ENCODE measurements at regions not wholly inside any gene's neighbourhood (a gene's known extent, or its start where the extent isn't known, plus 50 kb on each side); places are given as distances from the start of the nearest gene placed in this dataset.

DNA sequence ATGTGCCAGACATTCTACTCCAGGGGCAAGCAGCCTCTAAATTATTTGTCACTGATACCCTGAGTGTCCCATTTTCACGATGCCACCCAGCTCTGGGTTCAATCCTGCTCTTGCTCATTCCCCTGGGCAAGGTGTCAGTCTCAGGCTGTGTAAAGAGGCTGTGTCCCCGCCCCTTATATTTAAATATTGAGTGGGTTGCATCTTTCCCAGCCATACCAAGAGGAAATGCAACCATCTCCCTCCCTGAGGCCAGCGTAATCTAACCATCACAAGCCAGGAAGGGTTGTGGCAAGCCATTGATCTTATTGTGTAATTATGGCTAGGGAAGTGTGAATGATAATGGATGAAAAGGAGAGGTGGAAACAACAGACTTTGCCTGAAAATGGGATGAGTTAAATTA, 54.7 kb upstream of the CLDN14 start:
- H3K4me2 ChIP-seq (ENCODE audit: low read length) = no peak overlapping the region
- H3K9ac ChIP-seq (ENCODE audit: low read length) = no peak overlapping the region
- no peaks in the 10 kb centered on the region for H3K9me2 ChIP-seq (ENCODE audit: insufficient read depth)
- no peaks in the 10 kb centered on the region for H3K36me3 ChIP-seq (ENCODE audit: control insufficient read depth in 1 of 2, insufficient read depth in 2 of 2, low read length in 2 of 2)
- intact Hi-C loops (cut with micrococcal nuclease) = no loop called here
- H3K27ac ChIP-seq (ENCODE audit: low read depth, low read length) = no peak overlapping the region
- H2AFZ ChIP-seq (ENCODE audit: low read depth, low read length, poor library complexity, severe bottlenecking) = no peak overlapping the region
- H3K27me3 ChIP-seq (ENCODE audit: insufficient read depth, low read length) = no peaks in the 10 kb centered on the region
- DNase-seq (ENCODE audit: low read depth, low spot score) (no peak), ATAC-seq (no peak)
- H3K9me3 ChIP-seq (ENCODE audit: control insufficient read depth in 1 of 2, insufficient read depth in 1 of 2, low read depth in 1 of 2, low read length in 2 of 2) = no peaks in the 10 kb centered on the region
- no peaks in the 10 kb centered on the region for H3K4me1 ChIP-seq (ENCODE audit: control insufficient read depth in 1 of 2, insufficient read depth in 2 of 2, low read length in 2 of 2)
- CTCF ChIA-PET = no interaction called here
- no peaks in the 10 kb centered on the region for H3K79me2 ChIP-seq (ENCODE audit: insufficient read depth, low read length)
- H3K4me3 ChIP-seq (replicated peaks in 1 of 2; ENCODE audit: low read depth in 1 of 2, low read length in 2 of 2) = no peak overlapping the region
- no peaks in the 10 kb centered on the region for H4K20me1 ChIP-seq (ENCODE audit: insufficient read depth)
- RAD21 ChIA-PET (ENCODE audit: low non-redundant PET in 1 of 2, low total read pairs in 2 of 2, uncharacterized antibody in 2 of 2, unreplicated experiment in 2 of 2) = interaction anchor here in 1 of 2 experiments (0.5 kb wide), 1 partner anchor 418 kb away, joined by 3 read pairs; no protein-coding TSS in a partner anchor
- TF ChIP-seq TCF7L2 (IDR thresholded peaks at IDR 0.05; ENCODE audit: borderline replicate concordance, extremely low read depth, insufficient read depth, insufficient read length) = no peak
- TF ChIP-seq CEBPB (IDR thresholded peaks at IDR 0.05; ENCODE audit: low read depth) = no peak
- no peak for TF ChIP-seq ZNF274 (IDR thresholded peaks at IDR 0.05; ENCODE audit: low read depth, low read length)
- no peak for TF ChIP-seq ELF1 (IDR thresholded peaks at IDR 0.05; ENCODE audit: borderline replicate concordance, low read depth)
- TF ChIP-seq JUND (IDR thresholded peaks at IDR 0.05) = no peak
- POLR2A ChIA-PET = no interaction called here
- no TSS peak for BruUV-seq (replicated peaks)

DNA sequence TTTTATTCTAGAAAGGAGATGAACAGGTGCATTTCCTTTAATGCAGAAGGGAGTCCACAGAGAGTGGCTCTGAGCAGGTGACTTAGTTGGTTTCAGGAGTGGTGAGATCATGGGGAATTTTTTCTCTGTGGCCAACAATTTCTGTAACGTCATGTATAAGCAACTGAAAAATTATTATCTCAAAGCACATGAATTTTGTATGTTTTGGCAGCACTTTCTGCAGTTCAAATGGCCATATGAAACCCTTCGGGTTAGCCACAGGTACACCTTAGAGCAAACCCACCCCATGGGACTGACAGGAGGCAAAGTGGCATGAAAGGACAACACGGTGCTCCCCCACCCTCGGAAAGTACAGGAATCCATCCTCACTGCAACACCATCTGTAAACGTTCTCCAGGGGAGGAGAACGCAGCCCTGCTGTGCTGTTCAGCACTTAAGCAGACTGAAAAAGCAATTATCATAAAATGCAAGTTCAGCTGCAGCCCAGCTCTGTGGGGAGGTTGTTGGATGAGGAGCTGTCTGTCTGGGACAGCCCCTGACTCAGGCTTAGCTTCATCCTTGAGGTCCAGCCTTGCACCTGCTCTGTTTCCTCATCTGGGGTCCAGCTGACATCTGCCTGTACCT, 55.8 kb upstream of the CLDN14 start:
- H2AFZ ChIP-seq (ENCODE audit: low read depth, low read length, poor library complexity, severe bottlenecking) = no peak overlapping the region
- H3K36me3 ChIP-seq (ENCODE audit: control insufficient read depth in 1 of 2, insufficient read depth in 2 of 2, low read length in 2 of 2) = no peaks in the 10 kb centered on the region
- ChIA-PET CTCF (no interaction called here), POLR2A (no interaction called here), RAD21 (ENCODE audit: low non-redundant PET in 1 of 2, low total read pairs in 2 of 2, uncharacterized antibody in 2 of 2, unreplicated experiment in 2 of 2) (no interaction called here)
- no peaks in the 10 kb centered on the region for H3K9me2 ChIP-seq (ENCODE audit: insufficient read depth)
- intact Hi-C loops (cut with micrococcal nuclease) = no loop called here
- no peak overlapping the region for H3K4me2 ChIP-seq (ENCODE audit: low read length)
- H3K27me3 ChIP-seq (ENCODE audit: insufficient read depth, low read length) = peaks cover 1% of the 10 kb centered on the region; the same call in 1 of the 2 replicates
- no peaks in the 10 kb centered on the region for H3K9me3 ChIP-seq (ENCODE audit: control insufficient read depth in 1 of 2, insufficient read depth in 1 of 2, low read depth in 1 of 2, low read length in 2 of 2)
- H3K27ac ChIP-seq (ENCODE audit: low read depth, low read length) = no peak overlapping the region
- no TSS peak for BruUV-seq (replicated peaks)
- H3K79me2 ChIP-seq (ENCODE audit: insufficient read depth, low read length) = no peaks in the 10 kb centered on the region
- H4K20me1 ChIP-seq (ENCODE audit: insufficient read depth) = no peaks in the 10 kb centered on the region
- no peak for ATAC-seq
- H3K4me1 ChIP-seq (ENCODE audit: control insufficient read depth in 1 of 2, insufficient read depth in 2 of 2, low read length in 2 of 2) = no peaks in the 10 kb centered on the region
- no peak for TF ChIP-seq CEBPB (IDR thresholded peaks at IDR 0.05; ENCODE audit: low read depth)
- no peak overlapping the region for H3K9ac ChIP-seq (ENCODE audit: low read length)
- no peak overlapping the region for H3K4me3 ChIP-seq (replicated peaks in 1 of 2; ENCODE audit: low read depth in 1 of 2, low read length in 2 of 2)
- DNase-seq (ENCODE audit: low read depth, low spot score) = no peak
